ENCODE measurements at regions not wholly inside any gene's neighbourhood (a gene's known extent, or its start where the extent isn't known, plus 50 kb on each side); places are given as distances from the start of the nearest gene placed in this dataset.

- ATAC-seq: no peak
- Histone ChIP-seq H3K9ac (ENCODE audit: low read length) (no peak overlapping the region), H3K79me2 (ENCODE audit: low read length) (no peaks in the 10 kb centered on the region), H3K4me2 (ENCODE audit: low read length) (no peak overlapping the region), H3K36me3 (ENCODE audit: low read depth, low read length) (no peaks in the 10 kb centered on the region), H2AFZ (ENCODE audit: low read length) (no peak overlapping the region), H4K20me1 (ENCODE audit: low read length) (no peaks in the 10 kb centered on the region), H3K27me3 (ENCODE audit: low read length) (no peaks in the 10 kb centered on the region), H3K4me1 (ENCODE audit: insufficient read depth, low read length) (peaks cover 7% of the 10 kb centered on the region; the same call in 1 of the 2 replicates), H3K9me3 (ENCODE audit: low read length) (no peaks in the 10 kb centered on the region), H3K4me3 (ENCODE audit: low read length) (no peak overlapping the region), H3F3A (ENCODE audit: low read length, unreplicated experiment) (no peaks in the 10 kb centered on the region), H3K9me2 (replicated peaks; ENCODE audit: low read length) (no peaks in the 10 kb centered on the region), H3K27ac (ENCODE audit: low read length) (no peak overlapping the region)
- TF ChIP-seq EZH2phosphoT487 (IDR thresholded peaks at IDR 0.05; ENCODE audit: borderline replicate concordance, low read length) (no peak), CTCF (conservative IDR thresholded peaks at IDR 0.05; ENCODE audit: low read depth, low read length) (no peak), EZH2 (IDR thresholded peaks at IDR 0.05; ENCODE audit: low read length, unreplicated experiment) (no peak)
- ChIA-PET POLR2A (ENCODE audit: unreplicated experiment) (no interaction called here), CTCF (no interaction called here)
- intact Hi-C loops (cut with micrococcal nuclease): no loop called here
- no peak for DNase-seq
- no TSS peak for BruUV-seq (replicated peaks)
Observed at GRCh38 chrX:139298437-139298836, 232.1 kb upstream of the F9 start.

GRCh38 chrX:139297638-139298037 lies 232.9 kb upstream of the F9 start:
- Histone ChIP-seq H3K9ac (ENCODE audit: low read length) (no peak overlapping the region), H3K27me3 (ENCODE audit: low read length) (no peaks in the 10 kb centered on the region), H3K4me1 (ENCODE audit: insufficient read depth, low read length) (peaks cover 7% of the 10 kb centered on the region; the same call in 1 of the 2 replicates), H3K9me3 (ENCODE audit: low read length) (no peaks in the 10 kb centered on the region), H3K36me3 (ENCODE audit: low read depth, low read length) (no peaks in the 10 kb centered on the region), H3K79me2 (ENCODE audit: low read length) (no peaks in the 10 kb centered on the region), H4K20me1 (ENCODE audit: low read length) (no peaks in the 10 kb centered on the region), H2AFZ (ENCODE audit: low read length) (no peak overlapping the region), H3K27ac (ENCODE audit: low read length) (no peak overlapping the region), H3F3A (ENCODE audit: low read length, unreplicated experiment) (no peaks in the 10 kb centered on the region), H3K4me2 (ENCODE audit: low read length) (no peak overlapping the region), H3K9me2 (replicated peaks; ENCODE audit: low read length) (no peaks in the 10 kb centered on the region), H3K4me3 (ENCODE audit: low read length) (no peak overlapping the region)
- ATAC-seq: no peak
- ChIA-PET CTCF (no interaction called here), POLR2A (ENCODE audit: unreplicated experiment) (no interaction called here)
- BruUV-seq (replicated peaks): no TSS peak
- TF ChIP-seq EZH2phosphoT487 (IDR thresholded peaks at IDR 0.05; ENCODE audit: borderline replicate concordance, low read length): no peak
- no peak for TF ChIP-seq EZH2 (IDR thresholded peaks at IDR 0.05; ENCODE audit: low read length, unreplicated experiment)
- no peak for TF ChIP-seq CTCF (conservative IDR thresholded peaks at IDR 0.05; ENCODE audit: low read depth, low read length)
- no peak for DNase-seq
- intact Hi-C loops (cut with micrococcal nuclease): no loop called here

- no TSS peak for BruUV-seq (replicated peaks)
- Histone ChIP-seq H3K4me3 (ENCODE audit: low read length) (no peak overlapping the region), H3K9ac (ENCODE audit: low read length) (no peak overlapping the region), H3K4me1 (ENCODE audit: insufficient read depth, low read length) (peaks cover 35% of the 10 kb centered on the region), H3K79me2 (ENCODE audit: low read length) (no peaks in the 10 kb centered on the region), H3K9me3 (ENCODE audit: low read length) (no peaks in the 10 kb centered on the region), H3K27me3 (ENCODE audit: low read length) (no peaks in the 10 kb centered on the region), H3F3A (ENCODE audit: low read length, unreplicated experiment) (no peaks in the 10 kb centered on the region), H3K27ac (ENCODE audit: low read length) (no peak overlapping the region), H4K20me1 (ENCODE audit: low read length) (no peaks in the 10 kb centered on the region), H3K36me3 (ENCODE audit: low read depth, low read length) (no peaks in the 10 kb centered on the region), H2AFZ (ENCODE audit: low read length) (no peak overlapping the region), H3K9me2 (replicated peaks; ENCODE audit: low read length) (no peaks in the 10 kb centered on the region), H3K4me2 (ENCODE audit: low read length) (no peak overlapping the region)
- intact Hi-C loops (cut with micrococcal nuclease): no loop called here
- TF ChIP-seq EZH2phosphoT487 (IDR thresholded peaks at IDR 0.05; ENCODE audit: borderline replicate concordance, low read length) (no peak), EZH2 (IDR thresholded peaks at IDR 0.05; ENCODE audit: low read length, unreplicated experiment) (no peak), CTCF (conservative IDR thresholded peaks at IDR 0.05; ENCODE audit: low read depth, low read length) (no peak)
- ChIA-PET CTCF (no interaction called here), POLR2A (ENCODE audit: unreplicated experiment) (no interaction called here)
- DNase-seq (no peak), ATAC-seq (no peak)
Observed at GRCh38 chrX:139293991-139294390, 236.5 kb upstream of the F9 start.
